GM12878 (cell line): ENCODE measurements at regions not wholly inside any gene's neighbourhood (a gene's known extent, or its start where the extent isn't known, plus 50 kb on each side); places are given as distances from the start of the nearest gene placed in this dataset.

Experiments used
- ATAC-seq: fragments of 200-7000 bp; cut with Tn5 transposase; 3 replicates; pipeline ENCODE4 v1.9.1; 2020; ENCODE audit warnings: mild to moderate bottlenecking, moderate library complexity
- BruUV-seq: library from RNA; stranded (reverse); fragments of 400-500 nt; replicated peaks from 2 replicates; lab custom pipeline; 2021; lab: Mats Ljungman, UMichigan
- CTCF ChIA-PET: fragments of 300-600 bp; sonication (Branson Sonifier 250); formaldehyde crosslinking; extraction: SDS; loops from one replicate; lab custom pipeline; 2021; ENCODE audit warnings: inconsistent platforms; lab: Yijun Ruan, JAX
- POLR2A ChIA-PET: fragments of 350-600 bp; formaldehyde crosslinking; extraction: SDS; loops from one replicate; lab custom pipeline; 2021; ENCODE audit warnings: inconsistent platforms; lab: Charles Lee
- RAD21 ChIA-PET: fragments of 300-600 bp; sonication (Branson Sonifier 250); formaldehyde crosslinking; loops from one replicate; lab custom pipeline; 2023; ENCODE audit warnings: antibody characterized with exemption; ENCODE audit not compliant: unreplicated experiment; lab: Charles Lee
- SMC1A ChIA-PET: fragments of 300-600 bp; sonication (Branson Sonifier 250); formaldehyde crosslinking; loops from one replicate; lab custom pipeline; 2023; ENCODE audit not compliant: unreplicated experiment, uncharacterized antibody; lab: Charles Lee
- DNase-seq: peaks from one replicate; pipeline ENCODE4 v3.0.0-alpha.2; 2011; ENCODE audit warnings: low read depth, low spot score
- FAIRE-seq: peaks from 3 replicates; lab custom pipeline; 2011; peaks lifted over from hg19 to GRCh38; lab: Jason Lieb, UNC
- H2AFZ ChIP-seq: 2 replicates; pipeline ENCODE4 v1.6.0; 2011; ENCODE audit warnings: low read depth, low read length, control low read depth; ENCODE audit not compliant: control insufficient read depth
- H3K27ac ChIP-seq: 2 replicates; pipeline ENCODE4 v1.5.1; 2011; ENCODE audit warnings: control low read depth; ENCODE audit not compliant: control insufficient read depth, insufficient read depth
- H3K27me3 ChIP-seq, 2 experiments: replicated peaks in 1 of 2; 2 replicates each; pipeline versions ENCODE4 v1.6.0 to v1.6.1; 2011; ENCODE audit warnings: low read length in 1 of 2; ENCODE audit not compliant: control insufficient read depth in 2 of 2, insufficient read depth in 2 of 2
- H3K36me3 ChIP-seq, 2 experiments: 2 replicates each; pipeline ENCODE4 v1.5.1; 2011; ENCODE audit warnings: low read length in 1 of 2; ENCODE audit not compliant: control insufficient read depth in 2 of 2, insufficient read depth in 2 of 2
- H3K4me1 ChIP-seq: 2 replicates; pipeline ENCODE4 v1.6.1; 2011; ENCODE audit warnings: mild to moderate bottlenecking, low read length, moderate library complexity, mixed read lengths; ENCODE audit not compliant: control insufficient read depth, insufficient read depth
- H3K4me2 ChIP-seq: 2 replicates; pipeline ENCODE4 v1.6.0; 2011; ENCODE audit warnings: control low read depth; ENCODE audit not compliant: control insufficient read depth, insufficient read depth
- H3K4me3 ChIP-seq: fragments of 200-600 bp; sonication (generic); 2 replicates; pipeline ENCODE4 v1.5.1; 2016
- H3K79me2 ChIP-seq: 2 replicates; pipeline ENCODE4 v1.6.0; 2011; ENCODE audit warnings: low read length; ENCODE audit not compliant: control insufficient read depth, insufficient read depth
- H3K9ac ChIP-seq: 2 replicates; pipeline ENCODE4 v1.8.0; 2011; ENCODE audit warnings: low read length, control low read depth, mixed read lengths; ENCODE audit not compliant: control insufficient read depth, insufficient read depth
- H3K9me3 ChIP-seq: replicated peaks from 3 replicates; pipeline ENCODE4 v1.5.1; 2011; ENCODE audit warnings: mild to moderate bottlenecking, low read length; ENCODE audit not compliant: control insufficient read depth, insufficient read depth
- H4K20me1 ChIP-seq: 2 replicates; pipeline ENCODE4 v1.6.0; 2011; ENCODE audit not compliant: control insufficient read depth, insufficient read depth
- GATAD2B ChIP-seq: fragments of 450-650 bp; conservative IDR thresholded peaks from 2 replicates; pipeline ENCODE4 v1.6.1; 2017; ENCODE audit warnings: low read depth, mild to moderate bottlenecking, moderate library complexity
- KDM1A ChIP-seq: fragments of 200-600 bp; sonication (generic); IDR thresholded peaks from 2 replicates; pipeline ENCODE4 v1.6.1; 2016; ENCODE audit warnings: borderline replicate concordance
- NR2C2 ChIP-seq: IDR thresholded peaks from 2 replicates; pipeline ENCODE4 v1.6.1; 2011; ENCODE audit warnings: borderline replicate concordance, low read depth; ENCODE audit not compliant: control insufficient read depth, insufficient read length
- SRF ChIP-seq, 2 experiments: IDR thresholded peaks; 2 replicates each; pipeline ENCODE4 v1.6.1; 2011; ENCODE audit warnings: low read depth in 2 of 2, low read length in 2 of 2, mild to moderate bottlenecking in 1 of 2, moderate library complexity in 1 of 2
- SUPT20H ChIP-seq: IDR thresholded peaks from 2 replicates; pipeline ENCODE4 v1.6.1; 2011; ENCODE audit warnings: low read depth, mild to moderate bottlenecking, low read length, moderate library complexity, borderline replicate concordance; ENCODE audit not compliant: control insufficient read depth
- whole genome bisulfite sequencing: methylation state at CpG from one replicate; pipeline ENCODE4 v1.1.6; 2016; ENCODE audit warnings: low lambda C conversion rate; ENCODE audit not compliant: insufficient replicate concordance, insufficient coverage; ENCODE audit errors: missing lambda C conversion rate; 5-methylcytosine and 5-hydroxymethylcytosine counted together
- in situ Hi-C: fragments of 300-500 bp; cut with MboI; formaldehyde crosslinking; loops from 9 replicates; pipeline ENCODE4 v1.14.3; 2018; ENCODE audit warnings: mixed read lengths
- intact Hi-C: fragments of 100-400 bp; cut with micrococcal nuclease; formaldehyde crosslinking; loops from one replicate; pipeline ENCODE4 v1.14.2; 2022; ENCODE audit not compliant: unreplicated experiment
- TF ChIP-seq, protein P1 (sequence below): IDR thresholded peaks from 2 replicates; pipeline ENCODE4 v1.6.1; 2012; ENCODE audit warnings: low read depth, low read length, improper control_type of control experiment

DNA sequence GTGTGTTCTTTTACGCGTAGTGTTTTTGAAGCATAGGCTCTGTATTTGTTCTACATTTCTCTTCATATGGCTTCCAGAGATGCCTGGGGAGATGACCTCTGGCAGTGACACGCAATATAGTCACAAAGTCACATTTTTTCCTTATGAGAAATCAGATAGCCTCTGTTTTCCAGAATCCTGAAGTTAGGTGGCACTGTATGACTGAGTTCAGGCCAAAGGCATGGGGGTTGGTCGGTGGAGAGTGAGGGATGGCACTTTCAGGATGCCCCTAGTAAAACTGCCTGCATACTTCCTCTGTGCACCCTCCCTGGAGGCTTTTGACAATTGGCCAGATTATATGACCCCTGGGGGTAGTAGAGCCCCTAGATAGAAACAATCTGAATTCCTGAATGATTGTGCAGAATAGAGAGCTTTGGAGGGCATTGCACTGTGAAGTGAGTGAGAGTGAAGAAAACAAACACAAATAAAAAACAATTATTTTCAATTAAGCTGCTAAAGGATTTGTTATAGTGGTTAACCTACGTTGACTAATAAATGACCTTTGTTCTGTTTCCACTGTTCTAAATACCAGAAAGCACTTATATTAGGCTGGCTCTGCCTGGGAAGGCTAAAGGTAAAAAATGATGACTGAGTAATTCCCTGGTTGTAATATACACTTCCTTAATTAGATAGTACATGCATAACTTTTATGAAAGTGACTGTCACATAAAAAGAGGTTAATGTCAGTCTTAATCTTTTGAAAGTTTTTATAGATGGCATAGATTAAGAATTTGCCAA lies 1660.8 kb downstream of the PLA2G4A start:
- Histone ChIP-seq H3K27me3 (no peaks in the 10 kb centered on the region), H3K79me2 (no peaks in the 10 kb centered on the region), H2AFZ (no peak overlapping the region), H3K36me3 (no peaks in the 10 kb centered on the region), H3K9ac (no peak overlapping the region), H3K9me3 (no peaks in the 10 kb centered on the region), H4K20me1 (no peaks in the 10 kb centered on the region), H3K4me2 (no peak overlapping the region), H3K27ac (no peak overlapping the region), H3K4me1 (no peaks in the 10 kb centered on the region), H3K4me3 (no peak overlapping the region)
- intact Hi-C loops (no loop called here), in situ Hi-C loops (no loop called here)
- ATAC-seq (no peak), DNase-seq (no peak), FAIRE-seq (no peak)
- CTCF ChIA-PET = no interaction called here
- POLR2A ChIA-PET = no interaction called here
- no TSS peak for BruUV-seq
- SMC1A ChIA-PET = interaction anchor here (0.7 to 1.2 kb wide), 2 partner anchors 10 to 313 kb away, joined by 3 read pairs; no protein-coding TSS in a partner anchor
- 45% methylated on average over 5 of the region's 5 CpGs for WGBS
- RAD21 ChIA-PET = no interaction called here
- TF ChIP-seq SUPT20H = no peak

DNA sequence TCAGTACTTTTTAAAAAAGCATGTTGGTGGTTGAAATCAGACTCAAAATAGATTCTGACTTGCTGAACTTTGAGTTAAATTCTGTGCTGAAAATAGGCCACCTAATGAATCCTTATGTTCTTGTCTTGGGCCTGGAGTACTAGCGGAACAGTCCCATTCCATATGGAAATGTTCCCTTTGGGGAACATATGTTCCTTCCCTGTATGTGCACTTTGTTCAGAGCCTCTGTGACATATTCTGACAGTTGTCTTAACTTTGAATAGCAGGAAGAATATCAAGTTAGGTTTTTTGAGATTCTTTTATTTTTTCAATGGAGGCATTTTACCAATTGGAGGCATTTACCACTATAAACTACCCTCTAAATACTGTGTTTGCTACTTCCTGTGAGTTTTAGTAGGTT lies 1667.8 kb downstream of the PLA2G4A start:
- WGBS = 77% methylated on average over 1 of the region's 1 CpG
- no peak for DNase-seq
- SMC1A ChIA-PET = no interaction called here
- in situ Hi-C loops = no loop called here
- Histone ChIP-seq H3K9me3 (no peaks in the 10 kb centered on the region), H3K4me1 (no peaks in the 10 kb centered on the region), H3K4me2 (no peak overlapping the region), H3K27ac (no peak overlapping the region)
- FAIRE-seq = no peak
- CTCF ChIA-PET = no interaction called here
- TF ChIP-seq NR2C2 = no peak
- TF ChIP-seq, protein P1, sequence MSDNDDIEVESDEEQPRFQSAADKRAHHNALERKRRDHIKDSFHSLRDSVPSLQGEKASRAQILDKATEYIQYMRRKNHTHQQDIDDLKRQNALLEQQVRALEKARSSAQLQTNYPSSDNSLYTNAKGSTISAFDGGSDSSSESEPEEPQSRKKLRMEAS = no peak
- TF ChIP-seq KDM1A = no peak
- no peak for TF ChIP-seq SRF (IDR thresholded peaks at IDR 0.05; ENCODE audit: low read depth in 2 of 2, low read length in 2 of 2)
- TF ChIP-seq GATAD2B = no peak
- TF ChIP-seq, all 136 proteins: peak for 0
- Histone ChIP-seq H2AFZ (no peak overlapping the region), H3K27me3 (no peaks in the 10 kb centered on the region), H3K79me2 (no peaks in the 10 kb centered on the region), H4K20me1 (no peaks in the 10 kb centered on the region), H3K4me3 (no peak overlapping the region), H3K9ac (no peak overlapping the region), H3K36me3 (no peaks in the 10 kb centered on the region)
- RAD21 ChIA-PET = no interaction called here
- ATAC-seq = no peak
- POLR2A ChIA-PET = no interaction called here
- intact Hi-C loops = no loop called here
- no TSS peak for BruUV-seq
